Gastrocnemius medialis (tissue), 4 donors: ENCODE measurements at regions not wholly inside any gene's neighbourhood (a gene's known extent, or its start where the extent isn't known, plus 50 kb on each side); places are given as distances from the start of the nearest gene placed in this dataset.

Experiments used
- ATAC-seq, 2 donors: fragments of 150-250 bp; one replicate each; pipeline ENCODE4 v1.9.1; 2016
- DNase-seq, 2 donors: peaks; one replicate each; pipeline ENCODE4 v3.0.0-alpha.2; 2019
- H3K27ac ChIP-seq, 4 donors: fragments of 200-600 bp; sonication (generic); 1 replicate in 1 of 4; 2 replicates in 3 of 4; pipeline ENCODE4 v1.5.1; 2016 to 2018; ENCODE audit warnings: mild to moderate bottlenecking in 2 of 4, moderate library complexity in 1 of 4
- H3K27me3 ChIP-seq, 3 donors: fragments of 200-600 bp; sonication (generic) in 2 of 3; 1 replicate in 1 of 3; 2 replicates in 2 of 3; pipeline versions ENCODE4 v1.5.1 to v1.6.0; 2016 to 2019; ENCODE audit warnings: mild to moderate bottlenecking in 1 of 3, moderate library complexity in 1 of 3
- H3K36me3 ChIP-seq, 2 donors: fragments of 200-600 bp; sonication (generic) in 1 of 2; one replicate each; pipeline ENCODE4 v1.5.1; 2017 to 2018
- H3K4me1 ChIP-seq, 2 donors: fragments of 200-600 bp; sonication (generic) in 1 of 2; one replicate each; pipeline ENCODE4 v1.5.1; 2016 to 2017; ENCODE audit warnings: mild to moderate bottlenecking in 2 of 2
- H3K4me3 ChIP-seq, 4 donors: fragments of 200-600 bp; sonication (generic) in 3 of 4; 1 replicate in 1 of 4; 2 replicates in 3 of 4; pipeline ENCODE4 v1.5.1; 2016 to 2019; ENCODE audit warnings: mild to moderate bottlenecking in 2 of 4
- H3K9me3 ChIP-seq, 3 donors: fragments of 200-600 bp; sonication (generic) in 2 of 3; 1 replicate in 1 of 3; 2 replicates in 2 of 3; pipeline ENCODE4 v1.5.1; 2016 to 2019
- POLR2A ChIP-seq, 2 donors: fragments of 450-650 bp; IDR thresholded peaks; one replicate each; pipeline ENCODE4 v1.6.1; 2017; ENCODE audit warnings: antibody characterized with exemption in 2 of 2, mild to moderate bottlenecking in 2 of 2, moderate library complexity in 2 of 2
- in situ Hi-C, 4 donors: fragments of 200-750 bp; cut with MboI; loops; one replicate each; pipeline versions ENCODE4 v1.15.0 to v1.8.0; 2017; ENCODE audit warnings: low sequenced_read_pairs in 4 of 4
- intact Hi-C: fragments of 100-400 bp; cut with DNase I; formaldehyde crosslinking; loops from one replicate; pipeline ENCODE4 v1.15.1; 2023; ENCODE audit warnings: low total_unique reads
- TF ChIP-seq, protein P1 (sequence below), 5 experiments: fragments of 450-650 bp in 3 of 5; fragments of 200-600 bp in 2 of 5; sonication (generic) in 2 of 5; IDR thresholded peaks in 4 of 5; conservative IDR thresholded peaks in 1 of 5; 1 replicate in 4 of 5; 2 replicates in 1 of 5; pipeline ENCODE4 v1.5.1; 2016 to 2019; ENCODE audit warnings: antibody characterized with exemption in 5 of 5, mild to moderate bottlenecking in 3 of 5, moderate library complexity in 3 of 5

GRCh38 chr12:105451211-105451610, 120.7 kb downstream of the C12orf75 start:
- Histone ChIP-seq H3K36me3 (no peaks in the 10 kb centered on the region), H3K4me3 (no peak overlapping the region), H3K27me3 (no peaks in the 10 kb centered on the region), H3K9me3 (no peaks in the 10 kb centered on the region), H3K4me1 (peaks cover 0 to under 1% of the 10 kb centered on the region in 2 donors), H3K27ac (no peak overlapping the region)
- in situ Hi-C loops = no loop called here
- DNase-seq (no peak), ATAC-seq (peak; percentile 23 to 24)
- no peak for TF ChIP-seq POLR2A (IDR thresholded peaks at IDR 0.05)
- TF ChIP-seq, protein P1, sequence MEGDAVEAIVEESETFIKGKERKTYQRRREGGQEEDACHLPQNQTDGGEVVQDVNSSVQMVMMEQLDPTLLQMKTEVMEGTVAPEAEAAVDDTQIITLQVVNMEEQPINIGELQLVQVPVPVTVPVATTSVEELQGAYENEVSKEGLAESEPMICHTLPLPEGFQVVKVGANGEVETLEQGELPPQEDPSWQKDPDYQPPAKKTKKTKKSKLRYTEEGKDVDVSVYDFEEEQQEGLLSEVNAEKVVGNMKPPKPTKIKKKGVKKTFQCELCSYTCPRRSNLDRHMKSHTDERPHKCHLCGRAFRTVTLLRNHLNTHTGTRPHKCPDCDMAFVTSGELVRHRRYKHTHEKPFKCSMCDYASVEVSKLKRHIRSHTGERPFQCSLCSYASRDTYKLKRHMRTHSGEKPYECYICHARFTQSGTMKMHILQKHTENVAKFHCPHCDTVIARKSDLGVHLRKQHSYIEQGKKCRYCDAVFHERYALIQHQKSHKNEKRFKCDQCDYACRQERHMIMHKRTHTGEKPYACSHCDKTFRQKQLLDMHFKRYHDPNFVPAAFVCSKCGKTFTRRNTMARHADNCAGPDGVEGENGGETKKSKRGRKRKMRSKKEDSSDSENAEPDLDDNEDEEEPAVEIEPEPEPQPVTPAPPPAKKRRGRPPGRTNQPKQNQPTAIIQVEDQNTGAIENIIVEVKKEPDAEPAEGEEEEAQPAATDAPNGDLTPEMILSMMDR (IDR thresholded peaks at IDR 0.05 in 4 of 5, conservative IDR thresholded peaks at IDR 0.05 in 1 of 5) = no peak
- intact Hi-C loops = no loop called here

DNA sequence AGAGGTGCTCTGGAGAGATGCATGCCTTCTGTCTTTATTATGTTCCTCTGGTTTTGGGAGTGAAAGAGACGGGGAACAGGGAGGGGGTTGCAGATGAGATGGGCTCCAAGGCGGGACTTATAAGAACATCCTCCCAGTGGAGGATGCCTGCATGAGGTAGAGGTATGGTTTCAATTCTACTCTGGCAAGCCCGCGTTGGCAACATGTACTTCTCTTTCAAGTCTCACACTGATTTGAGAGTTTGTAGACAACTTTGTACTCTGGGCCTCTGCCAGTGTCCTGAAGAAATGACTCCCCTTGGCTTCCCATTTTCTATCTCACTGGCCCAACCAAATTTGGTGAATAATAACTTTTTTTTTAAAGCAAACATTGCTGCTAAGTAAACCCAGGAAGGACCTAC, 121.3 kb downstream of the C12orf75 start:
- TF ChIP-seq, protein P1 (IDR thresholded peaks at IDR 0.05 in 4 of 5, conservative IDR thresholded peaks at IDR 0.05 in 1 of 5) = no peak
- no peak for TF ChIP-seq POLR2A (IDR thresholded peaks at IDR 0.05)
- H3K4me1 ChIP-seq = peaks cover 0 to 2% of the 10 kb centered on the region in 2 donors
- in situ Hi-C loops (no loop called here), intact Hi-C loops (no loop called here)
- H3K4me3 ChIP-seq = no peak overlapping the region
- H3K9me3 ChIP-seq = no peaks in the 10 kb centered on the region
- DNase-seq (peak in 1 of 2 donors; percentile 36), ATAC-seq (peak in 1 of 2 donors; percentile 46)
- no peaks in the 10 kb centered on the region for H3K27me3 ChIP-seq
- no peaks in the 10 kb centered on the region for H3K36me3 ChIP-seq
- no peak overlapping the region for H3K27ac ChIP-seq

DNA sequence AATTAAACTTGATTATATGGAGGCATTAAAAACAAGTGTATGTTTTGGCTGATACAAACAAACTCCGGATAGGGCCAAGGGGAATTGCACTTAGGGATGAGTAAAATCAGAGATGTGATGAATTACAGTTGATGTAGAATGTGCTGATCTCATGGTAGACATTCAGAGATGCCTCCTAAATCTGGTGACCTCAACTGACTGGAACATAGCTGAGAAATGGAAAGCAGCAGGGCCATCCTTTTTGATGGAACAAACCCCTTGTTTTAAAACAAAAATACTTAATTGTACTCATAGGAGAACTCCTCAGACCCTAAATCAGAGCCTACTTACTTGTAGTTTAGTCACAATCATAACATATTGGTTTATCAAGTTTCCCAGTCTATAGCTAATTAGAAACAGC, 122.8 kb downstream of the C12orf75 start:
- intact Hi-C loops (no loop called here), in situ Hi-C loops (no loop called here)
- H3K27me3 ChIP-seq = no peaks in the 10 kb centered on the region
- no peak overlapping the region for H3K27ac ChIP-seq
- no peak overlapping the region for H3K4me3 ChIP-seq
- TF ChIP-seq, protein P1 (IDR thresholded peaks at IDR 0.05 in 4 of 5, conservative IDR thresholded peaks at IDR 0.05 in 1 of 5) = no peak
- TF ChIP-seq POLR2A (IDR thresholded peaks at IDR 0.05) = no peak
- no peaks in the 10 kb centered on the region for H3K36me3 ChIP-seq
- H3K9me3 ChIP-seq = no peaks in the 10 kb centered on the region
- H3K4me1 ChIP-seq = peaks cover 11% of the 10 kb centered on the region in 2 donors
- ATAC-seq = no peak
- DNase-seq = no peak

DNA sequence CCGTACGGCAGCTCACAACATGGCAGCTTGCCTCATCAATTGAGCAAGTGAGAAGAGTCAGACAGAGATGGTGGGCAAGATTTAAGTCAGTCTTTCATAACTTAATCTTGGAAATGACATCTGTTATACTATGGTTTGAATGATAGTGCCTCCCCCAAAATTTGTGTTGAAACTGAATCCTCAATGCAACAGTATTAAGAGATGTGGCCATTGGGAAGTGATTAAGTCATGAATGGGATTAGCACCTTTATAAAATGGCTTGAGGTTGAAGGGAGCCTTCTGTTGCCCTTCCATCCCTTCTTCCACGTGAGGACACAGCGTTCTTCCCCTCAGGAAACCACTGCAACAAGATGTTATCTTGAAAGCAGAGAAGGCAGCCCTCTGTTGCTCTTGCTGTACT, 124.2 kb downstream of the C12orf75 start:
- no peak for TF ChIP-seq POLR2A (IDR thresholded peaks at IDR 0.05)
- TF ChIP-seq, protein P1 (IDR thresholded peaks at IDR 0.05 in 4 of 5, conservative IDR thresholded peaks at IDR 0.05 in 1 of 5) = no peak
- Histone ChIP-seq H3K4me1 (peaks cover 11% of the 10 kb centered on the region in 2 donors), H3K27me3 (no peaks in the 10 kb centered on the region), H3K36me3 (no peaks in the 10 kb centered on the region), H3K4me3 (no peak overlapping the region), H3K27ac (no peak overlapping the region), H3K9me3 (no peaks in the 10 kb centered on the region)
- ATAC-seq (no peak), DNase-seq (no peak)
- intact Hi-C loops = no loop called here
- in situ Hi-C loops = no loop called here

DNA sequence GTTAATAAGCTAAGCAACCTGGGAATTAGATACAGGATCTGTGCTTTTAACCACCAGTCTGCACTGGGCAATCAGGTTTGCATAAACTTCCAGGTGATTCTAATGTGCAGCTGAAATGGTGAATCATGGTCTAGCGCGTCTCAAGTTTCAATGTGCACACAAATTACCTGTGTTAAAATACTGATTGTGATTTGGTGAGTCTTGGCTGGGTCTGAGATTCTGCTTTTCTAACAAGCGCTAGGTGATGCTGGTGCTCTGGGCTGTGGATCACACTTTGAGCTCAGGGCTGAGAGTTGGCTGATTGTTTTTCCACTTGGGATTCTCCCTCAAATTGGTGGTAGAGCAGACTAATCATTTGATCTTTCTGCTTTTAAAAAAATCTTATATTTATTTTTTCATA, 124.8 kb downstream of the C12orf75 start:
- TF ChIP-seq POLR2A (IDR thresholded peaks at IDR 0.05) = no peak
- TF ChIP-seq, protein P1 (IDR thresholded peaks at IDR 0.05 in 4 of 5, conservative IDR thresholded peaks at IDR 0.05 in 1 of 5) = no peak
- H3K4me3 ChIP-seq = no peak overlapping the region
- H3K36me3 ChIP-seq = no peaks in the 10 kb centered on the region
- in situ Hi-C loops = no loop called here
- H3K27ac ChIP-seq = no peak overlapping the region
- intact Hi-C loops = no loop called here
- H3K4me1 ChIP-seq = peaks cover 11% of the 10 kb centered on the region in 2 donors
- no peaks in the 10 kb centered on the region for H3K9me3 ChIP-seq
- ATAC-seq (no peak), DNase-seq (no peak)
- H3K27me3 ChIP-seq = no peaks in the 10 kb centered on the region
